ENCODE measurements at regions not wholly inside any gene's neighbourhood (a gene's known extent, or its start where the extent isn't known, plus 50 kb on each side); places are given as distances from the start of the nearest gene placed in this dataset.
"Not testable (repeated sequence)": the region's sequence is repeated elsewhere in the genome, so short reads cannot be mapped to it uniquely, and the experiment has no call there.

DNA sequence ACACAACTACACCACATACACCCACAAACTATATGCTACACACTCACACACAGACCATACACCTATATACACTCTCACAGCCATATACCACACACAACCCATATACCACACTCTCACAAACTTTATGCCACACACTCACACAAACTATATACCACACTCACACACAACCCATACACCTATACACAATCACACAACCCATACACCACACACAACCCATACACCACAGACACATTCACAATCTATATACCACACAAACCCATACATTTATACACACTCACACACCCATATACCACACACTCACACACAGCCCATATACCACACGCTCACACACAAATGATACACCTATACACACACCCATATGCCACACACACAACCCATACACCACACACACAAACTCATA, 163.3 kb downstream of the TMEM121 start:
- TF ChIP-seq RARB (CRISPR knock-in tag; IDR thresholded peaks at IDR 0.05) (no peak), ARNTL (CRISPR knock-in tag; IDR thresholded peaks at IDR 0.05; ENCODE audit: borderline replicate concordance, low read depth) (no peak), ZFP3 (CRISPR knock-in tag; IDR thresholded peaks at IDR 0.05) (no peak), SNAI2 (CRISPR knock-in tag; IDR thresholded peaks at IDR 0.05) (no peak), CSDC2 (CRISPR knock-in tag; IDR thresholded peaks at IDR 0.05) (no peak), ZNF70 (CRISPR knock-in tag; IDR thresholded peaks at IDR 0.05) (no peak), ISL1 (CRISPR knock-in tag; IDR thresholded peaks at IDR 0.05) (no peak), ZNF565 (CRISPR knock-in tag; conservative IDR thresholded peaks at IDR 0.05; ENCODE audit: low read depth) (no peak), BACH2 (CRISPR knock-in tag; IDR thresholded peaks at IDR 0.05; ENCODE audit: borderline replicate concordance) (no peak), TCF4 (CRISPR knock-in tag; IDR thresholded peaks at IDR 0.05; ENCODE audit: borderline replicate concordance) (no peak), ZFP30 (CRISPR knock-in tag; IDR thresholded peaks at IDR 0.05) (no peak), ZC3H10 (CRISPR knock-in tag; IDR thresholded peaks at IDR 0.05) (no peak), ZNF8 (CRISPR knock-in tag; IDR thresholded peaks at IDR 0.05) (no peak), TOX (CRISPR knock-in tag; IDR thresholded peaks at IDR 0.05; ENCODE audit: borderline replicate concordance) (no peak), PPARA (CRISPR knock-in tag; IDR thresholded peaks at IDR 0.05; ENCODE audit: borderline replicate concordance) (no peak), ESRRG (CRISPR knock-in tag; IDR thresholded peaks at IDR 0.05) (no peak)
- TF ChIP-seq, protein P1, sequence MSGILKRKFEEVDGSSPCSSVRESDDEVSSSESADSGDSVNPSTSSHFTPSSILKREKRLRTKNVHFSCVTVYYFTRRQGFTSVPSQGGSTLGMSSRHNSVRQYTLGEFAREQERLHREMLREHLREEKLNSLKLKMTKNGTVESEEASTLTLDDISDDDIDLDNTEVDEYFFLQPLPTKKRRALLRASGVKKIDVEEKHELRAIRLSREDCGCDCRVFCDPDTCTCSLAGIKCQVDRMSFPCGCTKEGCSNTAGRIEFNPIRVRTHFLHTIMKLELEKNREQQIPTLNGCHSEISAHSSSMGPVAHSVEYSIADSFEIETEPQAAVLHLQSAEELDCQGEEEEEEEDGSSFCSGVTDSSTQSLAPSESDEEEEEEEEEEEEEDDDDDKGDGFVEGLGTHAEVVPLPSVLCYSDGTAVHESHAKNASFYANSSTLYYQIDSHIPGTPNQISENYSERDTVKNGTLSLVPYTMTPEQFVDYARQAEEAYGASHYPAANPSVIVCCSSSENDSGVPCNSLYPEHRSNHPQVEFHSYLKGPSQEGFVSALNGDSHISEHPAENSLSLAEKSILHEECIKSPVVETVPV (CRISPR knock-in tag; IDR thresholded peaks at IDR 0.05), result no peak
- TF ChIP-seq, protein P2, sequence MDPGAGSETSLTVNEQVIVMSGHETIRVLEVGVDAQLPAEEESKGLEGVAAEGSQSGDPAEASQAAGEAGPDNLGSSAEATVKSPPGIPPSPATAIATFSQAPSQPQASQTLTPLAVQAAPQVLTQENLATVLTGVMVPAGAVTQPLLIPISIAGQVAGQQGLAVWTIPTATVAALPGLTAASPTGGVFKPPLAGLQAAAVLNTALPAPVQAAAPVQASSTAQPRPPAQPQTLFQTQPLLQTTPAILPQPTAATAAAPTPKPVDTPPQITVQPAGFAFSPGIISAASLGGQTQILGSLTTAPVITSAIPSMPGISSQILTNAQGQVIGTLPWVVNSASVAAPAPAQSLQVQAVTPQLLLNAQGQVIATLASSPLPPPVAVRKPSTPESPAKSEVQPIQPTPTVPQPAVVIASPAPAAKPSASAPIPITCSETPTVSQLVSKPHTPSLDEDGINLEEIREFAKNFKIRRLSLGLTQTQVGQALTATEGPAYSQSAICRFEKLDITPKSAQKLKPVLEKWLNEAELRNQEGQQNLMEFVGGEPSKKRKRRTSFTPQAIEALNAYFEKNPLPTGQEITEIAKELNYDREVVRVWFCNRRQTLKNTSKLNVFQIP (CRISPR knock-in tag; IDR thresholded peaks at IDR 0.05; ENCODE audit: borderline replicate concordance, low read depth), result no peak
- TF ChIP-seq, protein P3, sequence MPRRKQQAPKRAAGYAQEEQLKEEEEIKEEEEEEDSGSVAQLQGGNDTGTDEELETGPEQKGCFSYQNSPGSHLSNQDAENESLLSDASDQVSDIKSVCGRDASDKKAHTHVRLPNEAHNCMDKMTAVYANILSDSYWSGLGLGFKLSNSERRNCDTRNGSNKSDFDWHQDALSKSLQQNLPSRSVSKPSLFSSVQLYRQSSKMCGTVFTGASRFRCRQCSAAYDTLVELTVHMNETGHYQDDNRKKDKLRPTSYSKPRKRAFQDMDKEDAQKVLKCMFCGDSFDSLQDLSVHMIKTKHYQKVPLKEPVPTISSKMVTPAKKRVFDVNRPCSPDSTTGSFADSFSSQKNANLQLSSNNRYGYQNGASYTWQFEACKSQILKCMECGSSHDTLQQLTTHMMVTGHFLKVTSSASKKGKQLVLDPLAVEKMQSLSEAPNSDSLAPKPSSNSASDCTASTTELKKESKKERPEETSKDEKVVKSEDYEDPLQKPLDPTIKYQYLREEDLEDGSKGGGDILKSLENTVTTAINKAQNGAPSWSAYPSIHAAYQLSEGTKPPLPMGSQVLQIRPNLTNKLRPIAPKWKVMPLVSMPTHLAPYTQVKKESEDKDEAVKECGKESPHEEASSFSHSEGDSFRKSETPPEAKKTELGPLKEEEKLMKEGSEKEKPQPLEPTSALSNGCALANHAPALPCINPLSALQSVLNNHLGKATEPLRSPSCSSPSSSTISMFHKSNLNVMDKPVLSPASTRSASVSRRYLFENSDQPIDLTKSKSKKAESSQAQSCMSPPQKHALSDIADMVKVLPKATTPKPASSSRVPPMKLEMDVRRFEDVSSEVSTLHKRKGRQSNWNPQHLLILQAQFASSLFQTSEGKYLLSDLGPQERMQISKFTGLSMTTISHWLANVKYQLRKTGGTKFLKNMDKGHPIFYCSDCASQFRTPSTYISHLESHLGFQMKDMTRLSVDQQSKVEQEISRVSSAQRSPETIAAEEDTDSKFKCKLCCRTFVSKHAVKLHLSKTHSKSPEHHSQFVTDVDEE (CRISPR knock-in tag; IDR thresholded peaks at IDR 0.05), result no peak
- ATAC-seq, result no peak

DNA sequence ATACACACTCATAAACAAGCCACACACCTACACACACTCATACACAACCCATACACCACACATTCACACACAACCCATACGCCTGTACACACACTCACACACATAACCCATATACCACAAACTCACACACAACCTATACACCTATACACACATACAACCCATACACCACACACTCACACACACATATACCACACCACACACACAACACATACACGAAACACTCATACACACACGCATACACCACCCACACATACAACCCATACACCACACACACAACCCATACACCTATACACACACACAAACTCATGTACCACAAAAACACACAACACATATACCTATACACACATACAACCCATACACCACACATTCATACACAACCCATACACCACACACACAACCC, 164.3 kb downstream of the TMEM121 start:
- ATAC-seq, result no peak
- TF ChIP-seq SNAI2 (CRISPR knock-in tag; IDR thresholded peaks at IDR 0.05), result no peak
- TF ChIP-seq BACH2 (CRISPR knock-in tag; IDR thresholded peaks at IDR 0.05; ENCODE audit: borderline replicate concordance), result no peak
- TF ChIP-seq ARNTL (CRISPR knock-in tag; IDR thresholded peaks at IDR 0.05; ENCODE audit: borderline replicate concordance, low read depth), result no peak
- TF ChIP-seq, protein P2 (CRISPR knock-in tag; IDR thresholded peaks at IDR 0.05; ENCODE audit: borderline replicate concordance, low read depth), result no peak
- TF ChIP-seq, protein P4, sequence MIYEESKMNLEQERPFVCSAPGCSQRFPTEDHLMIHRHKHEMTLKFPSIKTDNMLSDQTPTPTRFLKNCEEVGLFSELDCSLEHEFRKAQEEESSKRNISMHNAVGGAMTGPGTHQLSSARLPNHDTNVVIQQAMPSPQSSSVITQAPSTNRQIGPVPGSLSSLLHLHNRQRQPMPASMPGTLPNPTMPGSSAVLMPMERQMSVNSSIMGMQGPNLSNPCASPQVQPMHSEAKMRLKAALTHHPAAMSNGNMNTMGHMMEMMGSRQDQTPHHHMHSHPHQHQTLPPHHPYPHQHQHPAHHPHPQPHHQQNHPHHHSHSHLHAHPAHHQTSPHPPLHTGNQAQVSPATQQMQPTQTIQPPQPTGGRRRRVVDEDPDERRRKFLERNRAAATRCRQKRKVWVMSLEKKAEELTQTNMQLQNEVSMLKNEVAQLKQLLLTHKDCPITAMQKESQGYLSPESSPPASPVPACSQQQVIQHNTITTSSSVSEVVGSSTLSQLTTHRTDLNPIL (CRISPR knock-in tag; IDR thresholded peaks at IDR 0.05; ENCODE audit: low read depth), result no peak
- no peak for TF ChIP-seq PPARA (CRISPR knock-in tag; IDR thresholded peaks at IDR 0.05; ENCODE audit: borderline replicate concordance)
- no peak for TF ChIP-seq ZNF8 (CRISPR knock-in tag; IDR thresholded peaks at IDR 0.05)
- TF ChIP-seq, protein P1 (CRISPR knock-in tag; IDR thresholded peaks at IDR 0.05), result no peak
- no peak for TF ChIP-seq RARB (CRISPR knock-in tag; IDR thresholded peaks at IDR 0.05)
- no peak for TF ChIP-seq ZC3H10 (CRISPR knock-in tag; IDR thresholded peaks at IDR 0.05)
- no peak for TF ChIP-seq OSR1 (CRISPR knock-in tag; IDR thresholded peaks at IDR 0.05)
- no peak for TF ChIP-seq CSDC2 (CRISPR knock-in tag; IDR thresholded peaks at IDR 0.05)
- TF ChIP-seq ISL1 (CRISPR knock-in tag; IDR thresholded peaks at IDR 0.05), result no peak
- TF ChIP-seq ZNF565 (CRISPR knock-in tag; conservative IDR thresholded peaks at IDR 0.05; ENCODE audit: low read depth), result no peak
- no peak for TF ChIP-seq TCF4 (CRISPR knock-in tag; IDR thresholded peaks at IDR 0.05; ENCODE audit: borderline replicate concordance)
- TF ChIP-seq ZFP3 (CRISPR knock-in tag; IDR thresholded peaks at IDR 0.05), result no peak
- no peak for TF ChIP-seq TOX (CRISPR knock-in tag; IDR thresholded peaks at IDR 0.05; ENCODE audit: borderline replicate concordance)
- TF ChIP-seq GLIS3 (CRISPR knock-in tag; IDR thresholded peaks at IDR 0.05), result no peak

DNA sequence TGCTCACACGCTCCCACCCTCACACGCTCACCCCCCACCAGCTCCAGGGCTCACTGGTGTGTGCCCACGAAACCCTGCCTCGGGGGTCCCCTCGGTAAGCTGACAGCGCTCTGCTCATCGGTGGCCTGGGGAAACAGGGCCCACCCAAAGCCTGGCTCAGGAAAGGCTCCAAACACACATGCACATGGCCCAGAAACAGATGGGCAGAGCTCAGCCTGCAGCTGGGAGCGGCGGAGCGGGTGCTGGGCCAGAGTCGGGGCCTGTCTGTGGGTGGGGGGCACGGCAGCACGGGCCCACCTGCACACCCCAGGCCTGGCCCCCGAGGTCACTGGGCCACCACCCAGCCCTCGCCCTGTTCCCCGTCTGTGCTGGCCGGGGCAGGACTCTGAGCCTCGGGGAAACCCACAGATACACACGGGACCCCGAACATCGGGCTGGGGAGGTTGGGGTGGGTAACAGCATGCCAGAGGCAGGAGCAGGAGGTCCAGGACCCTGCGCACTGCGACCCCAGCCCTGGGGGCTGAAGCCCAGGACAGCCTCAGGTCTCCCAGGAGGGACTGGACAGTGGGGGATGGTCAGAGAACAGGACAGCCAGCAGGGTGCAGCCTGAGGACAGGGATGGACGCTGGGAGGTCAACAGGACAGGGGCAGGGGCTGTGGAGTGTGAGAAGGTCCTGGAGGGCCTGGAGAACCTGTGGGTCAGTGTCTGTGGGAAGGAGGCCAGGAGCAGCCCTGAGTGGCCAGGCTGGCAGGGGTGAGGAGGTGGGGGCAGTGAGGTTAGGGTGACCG, 165.1 kb downstream of the TMEM121 start:
- ATAC-seq, result not testable (repeated sequence)

DNA sequence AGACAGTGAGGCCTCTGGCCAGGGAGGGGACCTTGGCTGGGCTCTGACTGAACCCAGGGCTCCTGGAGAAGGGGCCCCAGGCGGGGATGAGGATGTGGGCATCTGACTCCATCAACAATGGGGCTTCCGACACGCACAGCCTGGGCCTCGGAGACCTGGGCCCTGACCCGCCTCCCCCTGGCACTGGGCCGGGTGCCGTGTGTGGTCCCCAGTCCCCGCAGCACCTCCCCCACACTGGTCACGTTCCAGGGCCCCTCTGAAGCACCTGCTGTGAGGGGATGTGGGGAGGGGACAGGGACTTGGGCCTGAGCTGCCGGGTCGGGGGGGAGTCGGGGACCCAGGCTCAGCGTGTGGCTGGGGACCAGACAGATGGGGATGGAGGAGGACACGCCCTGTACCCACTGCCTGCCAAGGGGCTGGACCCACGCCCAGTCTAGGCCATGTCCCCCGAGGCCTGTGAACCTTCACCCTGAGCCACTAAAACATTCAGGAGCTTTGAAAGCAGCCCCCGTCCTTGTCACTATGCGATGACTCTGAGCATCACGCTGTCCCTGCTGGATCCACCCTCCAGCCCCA, 165.8 kb downstream of the TMEM121 start:
- not testable (repeated sequence) for ATAC-seq
